Natural killer cell treated with Interleukin-12 subunit alpha and Interleukin-12 subunit beta and Interleukin-15 and Interleukin-18, amount 100 ng/mL, for 72 hours (primary cell): ENCODE measurements at regions not wholly inside any gene's neighbourhood (a gene's known extent, or its start where the extent isn't known, plus 50 kb on each side); places are given as distances from the start of the nearest gene placed in this dataset.
"Not testable (repeated sequence)": the region's sequence is repeated elsewhere in the genome, so short reads cannot be mapped to it uniquely, and the experiment has no call there.

Experiments used
- ATAC-seq, 2 donors: fragments of 150-1000 bp; cut with Tn5 transposase in 1 of 2; sonication (Bioruptor Pico), chemical (Tn5 transposase) in 1 of 2; 2 replicates each; pipeline ENCODE4 v1.10.0; 2021
- DNase-seq: peaks from one replicate; pipeline ENCODE4 v3.0.0; 2022; ENCODE audit warnings: low spot score
- H3K27ac Mint-ChIP-seq, 2 donors: 1 replicate in 1 of 2; 2 replicates in 1 of 2; pipeline ENCODE4 v1.8.0; 2022; ENCODE audit warnings: mixed read lengths in 2 of 2, mild to moderate bottlenecking in 1 of 2, moderate library complexity in 1 of 2
- H3K27me3 Mint-ChIP-seq, 2 donors: 1 replicate in 1 of 2; 2 replicates in 1 of 2; pipeline ENCODE4 v1.8.0; 2022; ENCODE audit warnings: mixed read lengths in 2 of 2
- H3K36me3 Mint-ChIP-seq: one replicate; pipeline ENCODE4 v1.8.0; 2022; ENCODE audit warnings: mixed read lengths
- H3K4me1 Mint-ChIP-seq, 2 donors: 1 replicate in 1 of 2; 2 replicates in 1 of 2; pipeline ENCODE4 v1.8.0; 2022; ENCODE audit warnings: low read depth in 2 of 2, mixed read lengths in 2 of 2, mild to moderate bottlenecking in 1 of 2
- H3K4me3 Mint-ChIP-seq: one replicate; pipeline ENCODE4 v1.8.0; 2022; ENCODE audit warnings: mixed read lengths
- H3K9me3 Mint-ChIP-seq: 2 replicates; pipeline ENCODE4 v1.8.0; 2022; ENCODE audit warnings: mixed read lengths

DNA sequence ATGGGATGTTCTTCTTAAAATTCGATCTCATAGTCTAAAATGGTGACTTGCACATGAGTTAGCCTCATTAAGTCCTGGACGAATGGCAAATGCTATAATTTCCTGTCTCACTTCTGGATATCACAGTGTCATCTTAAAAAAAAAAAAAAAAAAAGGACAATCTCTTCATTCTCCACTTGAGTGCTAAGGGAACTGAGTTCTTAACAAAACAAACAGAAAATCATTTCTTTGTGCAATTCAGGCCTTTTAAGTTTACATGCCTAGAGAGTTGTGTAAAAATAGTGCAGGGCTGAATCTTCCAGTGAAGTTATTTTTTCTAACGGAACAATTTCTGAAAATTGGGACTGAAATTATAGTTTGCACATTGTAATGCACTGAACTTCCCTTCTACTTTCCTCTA is 122.8 kb upstream of the FAT1 start:
- peaks cover 8% of the 10 kb centered on the region for H3K9me3 Mint-ChIP-seq
- no peak overlapping the region for H3K27ac Mint-ChIP-seq
- H3K36me3 Mint-ChIP-seq = no peaks in the 10 kb centered on the region
- DNase-seq (no peak), ATAC-seq (no peak)
- H3K27me3 Mint-ChIP-seq = no peaks in the 10 kb centered on the region
- H3K4me1 Mint-ChIP-seq = no peaks in the 10 kb centered on the region
- H3K4me3 Mint-ChIP-seq = no peak overlapping the region

DNA sequence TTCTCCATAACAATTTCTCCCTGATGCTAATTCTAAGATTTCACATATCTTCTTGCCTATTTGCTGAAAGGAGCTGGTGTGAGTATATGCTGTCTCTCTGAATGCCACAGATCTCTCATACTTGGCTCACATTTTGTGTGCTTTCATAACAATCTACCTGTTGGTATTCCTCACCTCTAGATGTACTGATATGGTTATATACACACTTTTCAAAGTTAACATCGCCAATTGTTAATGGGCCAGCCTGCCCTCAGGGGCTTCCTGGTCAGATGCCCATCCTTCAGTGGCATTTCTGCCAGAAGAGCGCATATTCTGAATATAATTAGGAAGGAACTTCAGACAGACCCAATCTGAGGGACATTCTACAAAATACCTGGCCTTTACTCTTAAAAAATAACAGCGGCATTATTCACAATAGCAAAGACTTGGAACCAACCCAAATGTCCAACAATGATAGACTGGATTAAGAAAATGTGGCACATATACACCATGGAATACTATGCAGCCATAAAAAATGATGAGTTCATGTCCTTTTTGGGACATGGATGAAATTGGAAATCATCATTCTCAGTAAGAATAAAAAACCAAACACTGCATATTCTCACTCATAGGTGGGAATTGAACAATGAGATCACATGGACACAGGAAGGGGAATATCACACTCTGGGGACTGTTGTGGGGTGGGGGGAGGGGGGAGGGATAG is 123.9 kb upstream of the FAT1 start:
- ATAC-seq = not testable (repeated sequence)
- peaks cover 11% of the 10 kb centered on the region for H3K9me3 Mint-ChIP-seq

DNA sequence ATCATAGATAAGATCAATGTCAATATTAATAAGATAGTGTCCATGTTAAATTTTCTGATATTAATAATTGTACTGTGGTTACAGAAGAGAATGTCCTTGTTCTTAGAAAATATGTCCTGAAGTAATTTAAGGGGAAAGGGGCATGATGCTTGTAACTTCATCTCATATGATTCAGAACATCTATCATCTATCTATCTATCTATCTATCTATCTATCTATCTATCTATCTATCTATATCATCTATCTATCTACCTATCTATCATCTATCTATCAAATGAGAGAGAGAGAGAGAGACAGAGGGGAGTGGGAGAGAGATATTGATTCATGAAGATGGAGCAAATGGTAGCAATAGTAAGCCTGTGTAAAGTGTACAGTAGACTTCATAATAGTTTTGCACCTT is 124.8 kb upstream of the FAT1 start:
- Mint-ChIP-seq H3K27ac (no peak overlapping the region), H3K27me3 (no peaks in the 10 kb centered on the region), H3K9me3 (peaks cover 11% of the 10 kb centered on the region), H3K4me1 (no peaks in the 10 kb centered on the region), H3K36me3 (no peaks in the 10 kb centered on the region), H3K4me3 (no peak overlapping the region)
- ATAC-seq = no peak
- no peak for DNase-seq

More for the DNA sequence above, 123.9 kb upstream of the FAT1 start:
- H3K27ac Mint-ChIP-seq, DNase-seq, H3K4me1 Mint-ChIP-seq, H3K4me3 Mint-ChIP-seq, H3K27me3 Mint-ChIP-seq, H3K36me3 Mint-ChIP-seq: not testable (repeated sequence)

DNA sequence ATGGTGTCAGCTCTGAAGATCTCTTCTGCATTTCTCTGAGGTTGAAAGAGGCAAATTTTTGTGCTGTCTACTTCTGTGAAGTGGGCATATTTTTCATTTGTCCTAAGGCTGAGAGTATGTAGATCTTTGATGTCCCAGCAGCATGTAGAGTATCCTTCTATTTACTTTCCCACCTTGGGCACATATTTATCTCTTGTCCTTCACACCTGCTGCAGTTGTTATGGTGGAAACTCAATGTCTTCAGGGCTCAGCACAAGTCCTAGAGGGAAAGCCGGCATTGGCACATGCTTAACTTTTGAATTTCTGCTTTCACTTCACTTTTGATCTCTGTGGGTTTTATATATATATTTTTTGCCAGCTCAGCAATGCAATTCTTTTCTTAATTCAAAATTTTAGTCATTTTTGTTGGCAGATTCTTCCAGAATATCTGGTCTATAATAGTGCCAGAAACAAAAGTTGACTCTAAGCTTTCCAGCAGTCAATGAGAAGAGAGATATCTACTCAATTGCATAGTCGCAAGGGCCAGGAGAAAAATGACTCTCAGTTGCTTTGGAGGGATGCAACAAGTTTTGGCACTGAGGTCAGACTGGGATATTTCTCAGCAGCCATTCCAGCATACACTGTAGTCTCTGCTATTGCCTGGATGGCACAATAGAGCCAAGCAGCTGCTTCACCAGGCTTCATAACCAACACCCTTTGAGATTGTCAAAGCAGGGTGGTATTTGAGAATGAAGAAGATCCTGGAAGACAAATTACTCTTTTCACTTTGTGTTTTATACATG is 127.8 kb upstream of the FAT1 start:
- Mint-ChIP-seq H3K36me3 (no peaks in the 10 kb centered on the region), H3K27me3 (no peaks in the 10 kb centered on the region), H3K9me3 (peaks cover 11% of the 10 kb centered on the region), H3K4me1 (no peaks in the 10 kb centered on the region), H3K4me3 (no peak overlapping the region), H3K27ac (no peak overlapping the region)
- DNase-seq (no peak), ATAC-seq (no peak)

DNA sequence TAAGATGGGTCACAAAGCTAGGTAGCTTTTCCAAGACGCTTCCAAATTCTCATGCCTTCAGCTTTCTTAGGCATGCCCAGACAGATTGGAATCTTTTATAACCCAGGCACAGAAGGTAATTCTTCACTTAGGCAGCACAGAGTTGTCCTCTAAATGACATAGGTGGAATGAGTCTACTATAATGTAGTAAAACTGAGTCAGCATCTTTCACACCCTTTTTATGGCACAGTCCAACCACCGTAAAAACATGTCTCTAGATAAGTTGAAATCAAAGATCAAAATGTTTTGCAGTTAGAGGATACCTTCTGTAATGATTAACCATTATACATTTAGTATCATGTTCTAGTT is 128.4 kb upstream of the FAT1 start:
- H3K36me3 Mint-ChIP-seq = no peaks in the 10 kb centered on the region
- H3K27ac Mint-ChIP-seq = no peak overlapping the region
- H3K4me3 Mint-ChIP-seq = no peak overlapping the region
- no peaks in the 10 kb centered on the region for H3K27me3 Mint-ChIP-seq
- ATAC-seq = no peak
- H3K4me1 Mint-ChIP-seq = no peaks in the 10 kb centered on the region
- no peak for DNase-seq
- peaks cover 11% of the 10 kb centered on the region for H3K9me3 Mint-ChIP-seq

DNA sequence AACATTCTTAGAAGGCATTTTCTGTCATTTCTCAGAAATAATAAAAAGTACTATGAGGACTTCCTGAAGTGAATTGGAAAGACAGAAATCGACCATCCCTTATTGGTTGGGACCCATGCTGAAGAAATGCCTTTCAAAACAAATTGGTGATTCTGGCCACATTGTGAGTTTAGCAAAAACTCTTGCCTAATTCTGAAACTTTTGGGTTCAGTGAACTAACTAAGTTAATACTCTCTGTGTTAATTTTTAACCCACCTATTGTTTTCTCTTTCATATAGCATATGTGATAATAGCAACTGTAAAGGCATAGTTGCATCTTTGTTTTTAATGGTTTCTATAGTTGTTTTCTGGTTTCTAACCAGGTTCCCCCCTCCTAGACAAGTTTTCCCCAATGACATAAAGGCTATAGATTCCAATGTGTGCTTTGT is 129.3 kb upstream of the FAT1 start:
- Mint-ChIP-seq H3K4me1 (no peaks in the 10 kb centered on the region), H3K27me3 (no peaks in the 10 kb centered on the region), H3K4me3 (no peak overlapping the region), H3K27ac (no peak overlapping the region), H3K36me3 (no peaks in the 10 kb centered on the region), H3K9me3 (peaks cover 7% of the 10 kb centered on the region)
- DNase-seq = no peak
- no peak for ATAC-seq

DNA sequence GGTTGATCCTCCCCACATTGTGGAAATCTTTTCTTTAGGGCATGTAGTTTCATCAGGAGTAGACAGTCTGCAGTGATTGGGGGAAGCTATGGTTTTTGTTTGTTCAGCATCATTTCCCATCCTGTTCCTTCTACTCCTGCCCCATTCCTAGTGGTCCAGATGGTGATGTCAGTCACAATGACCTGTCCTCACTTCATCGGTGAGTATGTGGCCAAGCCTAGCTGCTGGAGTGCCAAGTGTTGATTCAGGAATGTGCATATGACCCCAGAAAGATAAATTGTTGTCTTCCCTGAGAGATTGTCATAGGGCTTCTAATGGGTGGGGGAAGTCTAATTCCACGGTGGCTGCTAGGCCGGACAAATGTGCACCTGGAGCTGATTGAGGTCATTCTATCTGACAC is 130.6 kb upstream of the FAT1 start:
- ATAC-seq = no peak
- no peaks in the 10 kb centered on the region for H3K4me1 Mint-ChIP-seq
- no peaks in the 10 kb centered on the region for H3K36me3 Mint-ChIP-seq
- H3K4me3 Mint-ChIP-seq = no peak overlapping the region
- H3K27me3 Mint-ChIP-seq = no peaks in the 10 kb centered on the region
- no peak overlapping the region for H3K27ac Mint-ChIP-seq
- peaks cover 7% of the 10 kb centered on the region for H3K9me3 Mint-ChIP-seq
- DNase-seq = no peak

DNA sequence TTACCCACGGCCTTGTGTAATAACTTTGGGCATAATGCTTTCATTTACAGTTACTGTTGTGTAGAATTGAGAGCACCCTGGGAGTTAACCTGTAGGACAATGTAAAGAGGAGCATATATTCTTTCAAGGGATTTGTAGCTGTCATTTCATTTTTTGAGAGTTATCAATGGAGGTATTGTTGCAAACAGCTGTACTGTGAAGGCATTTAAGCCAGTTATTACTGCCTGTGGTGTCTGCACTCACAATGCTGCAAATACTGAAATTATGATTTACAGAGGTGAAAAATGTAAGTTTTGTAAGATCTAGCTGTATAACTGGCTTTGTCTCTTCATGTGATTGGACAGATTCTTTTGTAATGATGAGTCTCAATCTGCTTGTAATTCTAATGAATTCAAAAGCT is 131.5 kb upstream of the FAT1 start:
- Mint-ChIP-seq H3K27me3 (no peaks in the 10 kb centered on the region), H3K4me1 (no peaks in the 10 kb centered on the region), H3K4me3 (no peak overlapping the region), H3K36me3 (no peaks in the 10 kb centered on the region), H3K9me3 (peaks cover 5% of the 10 kb centered on the region), H3K27ac (no peak overlapping the region)
- ATAC-seq (no peak), DNase-seq (no peak)

DNA sequence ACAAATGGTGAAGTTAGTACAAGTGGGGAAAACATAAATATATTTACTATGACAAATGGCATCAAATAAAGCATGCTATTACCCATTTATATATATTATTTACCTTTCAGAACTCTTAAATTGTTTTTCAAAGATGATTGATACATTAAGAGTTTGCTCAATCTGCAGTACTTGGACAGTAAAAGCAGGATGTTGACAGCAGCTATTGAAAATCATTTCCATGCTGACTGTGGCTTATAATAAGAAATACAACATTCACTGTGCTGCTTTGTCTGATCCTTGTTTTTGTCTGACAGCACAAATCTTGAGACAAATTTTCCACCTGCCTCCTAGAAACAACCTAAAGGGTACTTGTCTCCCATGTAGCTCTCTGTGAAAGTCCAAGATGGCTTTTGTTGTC is 134.1 kb upstream of the FAT1 start:
- Mint-ChIP-seq H3K4me1 (no peaks in the 10 kb centered on the region), H3K27ac (no peak overlapping the region), H3K4me3 (no peak overlapping the region), H3K9me3 (peaks cover 6% of the 10 kb centered on the region), H3K36me3 (no peaks in the 10 kb centered on the region), H3K27me3 (no peaks in the 10 kb centered on the region)
- no peak for DNase-seq
- no peak for ATAC-seq

DNA sequence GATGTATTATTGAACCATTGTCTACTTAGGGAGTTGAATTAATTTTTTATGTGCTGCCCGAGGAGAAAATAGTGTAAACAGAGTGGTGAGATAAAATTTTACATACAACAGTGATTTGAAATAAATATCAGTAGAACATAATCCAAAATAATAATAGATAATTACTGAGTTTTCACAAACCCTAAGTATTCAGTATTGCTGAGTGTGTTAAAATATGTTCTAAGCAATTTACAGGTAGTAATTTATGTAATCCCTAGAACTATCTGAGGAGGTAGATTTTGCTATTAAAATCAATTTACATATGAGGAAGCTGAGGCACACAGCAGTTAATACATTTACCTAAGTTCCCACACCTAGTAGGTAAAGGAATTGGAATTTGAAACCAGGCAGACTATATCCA is 134.7 kb upstream of the FAT1 start:
- H3K9me3 Mint-ChIP-seq = peaks cover 10% of the 10 kb centered on the region
- no peaks in the 10 kb centered on the region for H3K4me1 Mint-ChIP-seq
- H3K27ac Mint-ChIP-seq = no peak overlapping the region
- H3K27me3 Mint-ChIP-seq = no peaks in the 10 kb centered on the region
- ATAC-seq = no peak
- H3K36me3 Mint-ChIP-seq = peaks cover 4% of the 10 kb centered on the region
- H3K4me3 Mint-ChIP-seq = no peak overlapping the region
- no peak for DNase-seq

DNA sequence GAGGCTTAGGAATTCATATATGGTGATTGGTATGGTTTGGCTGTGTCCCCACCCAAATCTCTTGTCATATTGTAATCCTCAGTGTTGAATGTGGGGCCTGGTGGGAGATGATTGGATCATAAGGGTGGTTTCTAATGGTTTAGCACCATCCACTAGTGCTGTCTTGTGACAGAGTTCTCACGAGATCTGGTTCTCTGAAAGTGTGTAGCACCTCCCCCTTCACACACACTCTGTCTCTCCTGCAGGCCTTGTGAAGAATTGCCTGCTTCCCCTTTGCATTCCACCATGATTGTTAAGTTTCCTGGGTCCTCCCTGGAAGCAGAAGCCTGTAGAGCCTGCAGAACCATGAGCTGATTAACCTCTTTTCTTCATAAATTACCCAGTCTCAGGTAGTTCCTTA is 135.8 kb upstream of the FAT1 start:
- ATAC-seq (no peak), DNase-seq (no peak)
- H3K9me3 Mint-ChIP-seq = peaks cover 10% of the 10 kb centered on the region
- H3K36me3 Mint-ChIP-seq = peaks cover 5% of the 10 kb centered on the region
- H3K27me3 Mint-ChIP-seq = no peaks in the 10 kb centered on the region
- no peaks in the 10 kb centered on the region for H3K4me1 Mint-ChIP-seq
- H3K27ac Mint-ChIP-seq = no peak overlapping the region
- H3K4me3 Mint-ChIP-seq = no peak overlapping the region

DNA sequence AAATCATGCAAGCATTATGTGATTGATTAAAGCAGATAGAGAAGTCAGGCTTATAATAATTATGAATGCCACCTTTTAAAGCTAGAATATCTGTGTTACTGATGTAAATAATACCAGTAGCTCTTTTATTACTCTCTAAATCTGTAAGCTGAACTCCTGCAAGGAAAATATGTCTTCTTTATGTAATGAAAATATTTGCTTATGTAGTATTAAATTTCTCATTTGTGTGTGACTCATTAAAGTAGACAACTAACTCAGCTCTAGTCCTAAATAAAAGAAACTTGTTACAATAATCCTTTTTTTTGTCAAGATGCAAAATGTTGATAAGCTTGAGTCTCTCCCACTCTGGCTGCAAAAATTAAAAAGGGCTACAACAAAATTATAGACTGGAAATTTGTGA is 137.7 kb upstream of the FAT1 start:
- DNase-seq (no peak), ATAC-seq (no peak)
- Mint-ChIP-seq H3K27ac (no peak overlapping the region), H3K4me3 (no peak overlapping the region), H3K4me1 (no peaks in the 10 kb centered on the region), H3K27me3 (no peaks in the 10 kb centered on the region), H3K36me3 (peaks cover 5% of the 10 kb centered on the region), H3K9me3 (peaks cover 10% of the 10 kb centered on the region)

DNA sequence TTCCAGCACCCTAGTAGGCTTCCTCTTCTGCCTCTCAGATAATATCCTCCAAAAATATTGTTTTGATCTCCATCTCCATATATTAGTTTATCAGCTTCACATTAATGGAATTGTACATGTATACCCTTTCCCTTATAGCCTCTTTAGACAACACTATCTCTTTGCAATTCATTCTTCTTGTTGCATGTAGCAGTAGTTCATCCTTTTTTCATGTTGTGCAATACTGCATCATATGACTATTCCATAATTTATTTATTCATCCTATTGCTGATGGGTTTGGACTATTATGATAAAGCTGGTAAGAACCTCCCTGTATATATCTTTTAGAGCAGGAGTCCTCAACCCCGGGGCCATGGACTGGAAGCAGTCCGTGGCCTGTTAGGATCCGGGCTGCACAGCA is 148.2 kb upstream of the FAT1 start:
- no peak for DNase-seq
- no peak for ATAC-seq
- Mint-ChIP-seq H3K4me1 (no peaks in the 10 kb centered on the region), H3K36me3 (no peaks in the 10 kb centered on the region), H3K4me3 (no peak overlapping the region), H3K27ac (no peak overlapping the region), H3K9me3 (peaks cover 12% of the 10 kb centered on the region), H3K27me3 (no peaks in the 10 kb centered on the region)

DNA sequence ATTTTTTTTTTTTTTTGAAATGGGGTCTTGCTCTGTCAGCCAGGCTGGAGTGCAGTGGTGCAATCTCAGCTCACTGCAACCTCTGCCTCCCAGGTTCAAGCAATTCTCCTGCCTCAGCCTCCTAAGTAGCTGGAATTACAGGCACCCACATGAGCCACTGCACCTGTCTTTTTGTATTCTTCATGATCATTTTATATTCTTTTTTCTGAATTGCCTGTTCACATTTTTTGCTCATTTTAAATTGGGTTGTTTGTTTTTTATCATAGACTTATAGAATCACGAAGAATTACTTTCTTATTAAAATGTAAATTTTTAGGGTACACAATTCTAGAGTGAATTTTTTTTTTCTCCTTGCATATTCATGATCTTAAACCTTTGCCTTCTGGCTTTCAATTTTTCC is 149.4 kb upstream of the FAT1 start:
- H3K4me1 Mint-ChIP-seq = not testable (repeated sequence)
- peaks cover 10% of the 10 kb centered on the region for H3K9me3 Mint-ChIP-seq

DNA sequence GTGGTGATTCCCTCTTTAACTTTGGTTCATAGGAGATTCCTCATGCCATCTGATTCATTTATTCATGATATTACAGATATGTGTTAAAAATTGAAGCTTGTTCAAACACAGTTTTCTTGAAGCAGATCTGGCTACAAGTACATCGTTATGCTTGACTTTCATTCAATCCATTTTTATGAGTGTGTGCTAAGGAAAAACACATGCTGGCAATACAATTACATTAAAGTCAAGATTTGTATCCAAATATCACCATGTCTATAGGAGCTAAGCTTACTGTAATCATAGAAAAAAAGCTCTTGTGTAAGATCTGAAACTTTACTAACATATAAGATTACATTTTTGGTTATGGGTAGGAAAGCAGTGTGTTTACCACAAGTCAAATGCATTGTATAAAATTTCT is 151.8 kb upstream of the FAT1 start:
- Mint-ChIP-seq H3K4me3 (no peak overlapping the region), H3K27me3 (no peaks in the 10 kb centered on the region), H3K9me3 (peaks cover 13% of the 10 kb centered on the region), H3K36me3 (no peaks in the 10 kb centered on the region), H3K27ac (no peak overlapping the region), H3K4me1 (no peaks in the 10 kb centered on the region)
- DNase-seq (no peak), ATAC-seq (no peak)

More for the DNA sequence above, 149.4 kb upstream of the FAT1 start:
- not testable (repeated sequence) for H3K27me3 Mint-ChIP-seq, DNase-seq, ATAC-seq, H3K4me3 Mint-ChIP-seq, H3K36me3 Mint-ChIP-seq, H3K27ac Mint-ChIP-seq
